GM12872 (cell line): ENCODE measurements at regions not wholly inside any gene's neighbourhood (a gene's known extent, or its start where the extent isn't known, plus 50 kb on each side); places are given as distances from the start of the nearest gene placed in this dataset.

Experiments
- TF ChIP-seq, protein P1 (sequence below): IDR thresholded peaks from 3 replicates; pipeline ENCODE4 v1.5.1; 2011; ENCODE audit warnings: low read depth, mild to moderate bottlenecking, low read length, moderate library complexity; ENCODE audit not compliant: insufficient read depth

DNA sequence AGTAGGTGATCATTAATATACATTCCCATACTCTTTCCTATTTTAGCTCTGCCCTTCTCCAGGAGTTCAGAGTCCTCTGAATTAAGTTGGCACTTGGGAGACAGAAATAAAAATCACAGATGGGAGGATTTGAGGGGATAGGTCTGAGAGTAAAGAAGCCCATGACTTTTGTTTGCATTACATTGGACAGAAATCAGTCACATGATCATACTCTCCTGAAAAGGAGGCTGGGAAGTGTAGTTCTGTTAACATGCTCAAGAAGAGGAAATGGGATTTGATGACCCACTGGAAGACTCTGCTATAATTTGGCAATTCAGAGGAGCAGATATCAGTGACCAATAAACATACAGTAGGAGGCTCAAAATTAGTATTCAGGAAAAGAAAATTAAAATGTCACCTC, 674.9 kb upstream of the C16orf82 start:
- TF ChIP-seq, protein P1, sequence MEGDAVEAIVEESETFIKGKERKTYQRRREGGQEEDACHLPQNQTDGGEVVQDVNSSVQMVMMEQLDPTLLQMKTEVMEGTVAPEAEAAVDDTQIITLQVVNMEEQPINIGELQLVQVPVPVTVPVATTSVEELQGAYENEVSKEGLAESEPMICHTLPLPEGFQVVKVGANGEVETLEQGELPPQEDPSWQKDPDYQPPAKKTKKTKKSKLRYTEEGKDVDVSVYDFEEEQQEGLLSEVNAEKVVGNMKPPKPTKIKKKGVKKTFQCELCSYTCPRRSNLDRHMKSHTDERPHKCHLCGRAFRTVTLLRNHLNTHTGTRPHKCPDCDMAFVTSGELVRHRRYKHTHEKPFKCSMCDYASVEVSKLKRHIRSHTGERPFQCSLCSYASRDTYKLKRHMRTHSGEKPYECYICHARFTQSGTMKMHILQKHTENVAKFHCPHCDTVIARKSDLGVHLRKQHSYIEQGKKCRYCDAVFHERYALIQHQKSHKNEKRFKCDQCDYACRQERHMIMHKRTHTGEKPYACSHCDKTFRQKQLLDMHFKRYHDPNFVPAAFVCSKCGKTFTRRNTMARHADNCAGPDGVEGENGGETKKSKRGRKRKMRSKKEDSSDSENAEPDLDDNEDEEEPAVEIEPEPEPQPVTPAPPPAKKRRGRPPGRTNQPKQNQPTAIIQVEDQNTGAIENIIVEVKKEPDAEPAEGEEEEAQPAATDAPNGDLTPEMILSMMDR, result no peak

DNA sequence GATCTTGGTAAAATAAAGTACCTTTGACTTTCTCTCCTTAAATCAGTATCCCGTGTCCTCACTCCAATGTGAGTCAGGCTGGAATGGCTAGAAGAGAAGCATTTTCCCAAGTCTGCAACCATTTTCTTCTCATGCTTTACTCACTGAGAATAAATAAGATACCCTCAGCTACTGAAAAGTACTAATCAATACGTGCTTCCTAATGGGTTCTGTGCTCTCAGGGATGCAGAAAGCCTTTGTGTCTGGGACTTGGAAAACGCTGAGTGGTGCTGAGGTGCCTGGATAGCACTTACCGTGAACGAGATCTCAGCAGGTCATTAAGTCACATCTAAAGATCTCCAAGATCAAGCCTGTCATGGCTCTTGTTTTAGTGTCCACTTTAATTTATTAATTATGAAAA, 672.3 kb upstream of the C16orf82 start:
- TF ChIP-seq, protein P1, result no peak

DNA sequence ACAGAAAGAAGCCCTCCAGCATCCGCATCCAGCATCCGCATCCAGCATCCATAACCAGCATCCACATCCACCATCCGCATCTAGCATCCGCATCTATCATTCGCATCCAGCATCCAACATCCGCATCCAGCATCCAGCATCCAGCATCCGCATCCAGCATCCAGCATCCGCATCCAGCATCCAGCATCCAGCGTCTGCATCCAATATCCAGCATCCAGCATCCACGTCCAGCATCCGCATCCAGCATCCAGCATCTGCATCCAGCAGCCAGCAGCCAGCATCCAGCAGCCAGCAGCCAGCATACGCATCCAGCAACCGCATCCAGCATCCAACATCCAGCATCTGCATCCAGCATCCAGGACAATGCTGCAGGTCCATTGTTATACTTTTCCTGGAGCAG, 671.0 kb upstream of the C16orf82 start:
- TF ChIP-seq, protein P1, result no peak

DNA sequence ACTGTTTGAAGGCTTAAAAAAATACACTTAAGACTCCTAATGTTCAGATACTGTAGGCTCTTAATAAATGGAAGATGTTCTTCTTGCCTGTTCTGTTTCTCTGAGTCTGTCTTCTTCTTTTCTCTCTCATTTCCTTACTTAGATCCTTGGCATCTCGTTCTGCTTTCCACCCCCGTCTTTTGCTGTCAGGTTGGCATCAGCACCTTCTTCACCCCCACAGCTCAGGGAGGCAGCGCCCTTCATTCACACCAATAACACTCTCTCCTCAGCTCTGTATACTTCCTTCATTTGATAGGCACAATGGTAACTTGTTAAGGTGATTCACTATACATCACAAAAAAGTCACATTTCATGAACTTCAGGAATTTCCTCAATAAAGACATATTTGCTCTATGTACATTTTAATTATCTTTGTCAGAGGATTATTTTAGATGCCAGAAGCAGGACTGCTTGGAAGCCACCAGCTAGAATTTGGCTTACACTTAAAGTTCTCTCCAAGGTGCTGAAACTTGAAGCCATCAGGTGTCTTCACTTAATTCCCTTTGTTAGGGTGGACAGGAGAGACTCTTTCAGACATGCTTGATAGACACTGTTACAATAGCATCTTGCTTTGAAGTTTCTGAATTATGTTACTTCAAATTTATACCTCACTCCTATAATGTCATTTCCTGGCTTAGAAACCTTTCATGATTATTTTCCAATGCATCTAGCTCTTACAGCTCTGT, 670.1 kb upstream of the C16orf82 start:
- TF ChIP-seq, protein P1, result no peak

DNA sequence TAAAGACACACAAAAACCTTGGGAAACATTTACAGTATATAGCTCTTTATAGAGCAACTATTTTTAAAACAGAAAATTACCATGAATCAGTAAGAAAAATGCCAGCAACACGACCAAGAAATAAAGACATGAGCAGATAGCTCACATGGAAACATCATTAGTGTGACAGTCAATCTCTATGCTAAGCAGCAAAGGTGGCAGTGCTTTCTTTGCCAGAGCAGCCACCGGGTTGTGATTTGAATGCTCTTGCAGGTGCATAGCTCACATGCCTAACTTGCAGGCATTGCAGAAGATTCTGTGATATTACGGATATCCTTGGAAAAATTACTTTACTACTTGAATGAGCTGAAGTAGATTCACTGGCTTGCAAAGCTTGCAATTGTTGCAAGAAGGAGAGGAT, 652.9 kb upstream of the C16orf82 start:
- TF ChIP-seq, protein P1, result no peak

DNA sequence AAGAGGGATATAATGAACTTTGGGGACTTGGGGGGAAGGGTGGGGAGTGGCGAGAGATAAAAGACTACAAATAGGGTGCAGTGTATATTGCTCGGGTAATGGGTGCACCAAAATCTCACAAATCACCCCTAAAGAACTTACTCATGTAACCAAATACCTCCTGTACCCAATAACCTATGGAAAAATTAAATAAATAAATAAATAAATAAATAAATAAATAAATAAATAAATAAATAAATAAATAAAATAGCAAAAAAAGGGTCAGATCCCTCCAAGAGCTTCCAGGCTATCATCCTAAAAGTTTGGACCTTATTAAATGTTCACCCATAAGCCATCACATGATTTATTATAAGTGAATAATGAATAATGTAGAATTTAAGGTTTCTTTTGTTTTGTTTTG, 636.1 kb upstream of the C16orf82 start:
- TF ChIP-seq, protein P1, result no peak

DNA sequence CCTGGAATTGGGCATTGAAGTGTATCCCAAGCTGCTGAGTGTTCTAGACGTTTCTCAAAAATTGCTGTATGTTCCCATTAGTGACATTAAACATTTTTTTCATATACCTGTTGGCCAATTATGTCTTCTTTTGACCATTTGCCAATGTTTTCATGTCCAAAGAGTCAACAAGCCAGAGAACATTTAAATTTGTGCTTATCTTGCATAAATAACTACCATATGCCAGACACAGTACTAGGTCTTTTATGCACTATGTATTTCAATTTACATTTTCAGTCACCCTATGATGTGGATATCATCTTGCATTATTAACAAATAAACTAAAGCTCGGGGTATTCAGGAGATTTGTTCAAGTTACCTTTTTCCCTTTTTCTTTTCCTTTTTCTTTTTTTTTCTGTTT, 632.9 kb upstream of the C16orf82 start:
- TF ChIP-seq, protein P1, result no peak
